ENCODE measurements at regions not wholly inside any gene's neighbourhood (a gene's known extent, or its start where the extent isn't known, plus 50 kb on each side); places are given as distances from the start of the nearest gene placed in this dataset.

DNA sequence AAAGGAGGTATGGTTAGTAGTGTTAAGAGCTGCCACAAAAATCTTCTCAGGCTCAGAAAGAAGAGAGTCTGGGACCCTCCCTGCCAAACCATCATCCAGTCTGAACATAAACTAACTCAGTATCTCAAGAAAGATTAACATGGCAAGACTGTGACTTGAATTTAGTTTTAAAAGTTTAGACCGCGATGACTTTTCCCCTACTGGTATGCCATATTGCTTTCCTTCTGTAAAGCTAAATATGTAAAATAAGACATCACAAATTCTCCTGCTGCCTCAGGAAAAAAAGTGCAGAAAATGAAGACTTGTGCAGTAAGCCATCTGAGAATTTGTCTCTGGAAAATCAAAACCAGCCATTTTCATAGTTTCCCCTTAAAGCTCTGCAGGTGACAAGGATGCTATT is 85.2 kb upstream of the STARD4 start (continued):
- TF ChIP-seq, protein P1, sequence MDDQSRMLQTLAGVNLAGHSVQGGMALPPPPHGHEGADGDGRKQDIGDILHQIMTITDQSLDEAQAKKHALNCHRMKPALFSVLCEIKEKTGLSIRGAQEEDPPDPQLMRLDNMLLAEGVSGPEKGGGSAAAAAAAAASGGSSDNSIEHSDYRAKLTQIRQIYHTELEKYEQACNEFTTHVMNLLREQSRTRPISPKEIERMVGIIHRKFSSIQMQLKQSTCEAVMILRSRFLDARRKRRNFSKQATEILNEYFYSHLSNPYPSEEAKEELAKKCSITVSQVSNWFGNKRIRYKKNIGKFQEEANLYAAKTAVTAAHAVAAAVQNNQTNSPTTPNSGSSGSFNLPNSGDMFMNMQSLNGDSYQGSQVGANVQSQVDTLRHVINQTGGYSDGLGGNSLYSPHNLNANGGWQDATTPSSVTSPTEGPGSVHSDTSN (CRISPR knock-in tag; IDR thresholded peaks at IDR 0.05; ENCODE audit: borderline replicate concordance), result no peak
- TF ChIP-seq ZNF282 (IDR thresholded peaks at IDR 0.05; ENCODE audit: partially characterized antibody), result no peak

DNA sequence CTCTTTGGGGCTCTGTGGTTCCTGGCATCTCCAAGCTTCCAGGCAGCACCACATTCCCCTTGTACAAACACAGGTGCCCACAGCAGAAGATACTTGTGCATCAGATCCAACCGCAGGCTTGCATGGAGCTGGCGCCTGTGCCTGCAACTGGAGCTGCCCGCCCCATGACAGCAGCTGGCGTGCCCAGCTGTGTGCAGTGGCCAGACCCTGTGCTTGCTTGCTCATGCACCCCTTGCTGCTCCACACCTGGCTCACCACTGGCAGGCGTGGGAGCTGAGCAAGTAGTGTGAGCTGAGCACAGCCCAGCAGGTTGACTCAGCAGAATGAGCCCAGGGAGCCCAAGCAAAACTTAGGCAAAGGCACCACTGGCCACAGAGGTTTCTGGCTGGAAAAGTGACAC is 84.4 kb upstream of the STARD4 start:
- no peak overlapping the region for H3K4me2 ChIP-seq (ENCODE audit: low read depth, low read length)
- no peak overlapping the region for H3K9ac ChIP-seq (ENCODE audit: insufficient read depth, low read depth, low read length)
- POLR2A ChIA-PET, result no interaction called here
- in situ Hi-C loops (cut with HindIII; ENCODE audit: extremely low pct_ligation_motif_present, low pct_unique_long_range_greater_than_20kb), result no loop called here
- no peaks in the 10 kb centered on the region for H3K36me3 ChIP-seq (replicated peaks in 1 of 2; ENCODE audit: control insufficient read depth in 1 of 2, insufficient read depth in 2 of 2, low read length in 2 of 2)
- H3K4me3 ChIP-seq (replicated peaks in 1 of 3; ENCODE audit: insufficient read depth in 1 of 3, low read depth in 2 of 3, low read length in 3 of 3), result no peak overlapping the region
- H4K20me1 ChIP-seq (ENCODE audit: insufficient read depth, low read length), result no peaks in the 10 kb centered on the region
- H3K27ac ChIP-seq (ENCODE audit: extremely low read length, insufficient read depth, low read length), result no peak overlapping the region
- WGBS (ENCODE audit: low lambda C conversion rate), result 0% methylated on average over 1 of the region's 5 CpGs
- FAIRE-seq (no peak), DNase-seq (ENCODE audit: low spot score) (no peak), ATAC-seq (no peak)
- H3K4me1 ChIP-seq (ENCODE audit: insufficient read depth, low read length), result no peaks in the 10 kb centered on the region
- CTCF ChIA-PET (ENCODE audit: low intra/inter-chr PET ratio, low total read pairs), result no interaction called here
- intact Hi-C loops (cut with micrococcal nuclease; ENCODE audit: unreplicated experiment), result no loop called here
- BruUV-seq (replicated peaks), result no TSS peak
- H3K9me3 ChIP-seq (ENCODE audit: low read length), result no peaks in the 10 kb centered on the region
- no peaks in the 10 kb centered on the region for H3K27me3 ChIP-seq (ENCODE audit: control insufficient read depth in 1 of 2, insufficient read depth in 2 of 2, low read length in 2 of 2)
- H3K79me2 ChIP-seq (ENCODE audit: insufficient read depth, low read length), result no peaks in the 10 kb centered on the region
- no peak overlapping the region for H2AFZ ChIP-seq (ENCODE audit: low read length)
- TF ChIP-seq, protein P2, sequence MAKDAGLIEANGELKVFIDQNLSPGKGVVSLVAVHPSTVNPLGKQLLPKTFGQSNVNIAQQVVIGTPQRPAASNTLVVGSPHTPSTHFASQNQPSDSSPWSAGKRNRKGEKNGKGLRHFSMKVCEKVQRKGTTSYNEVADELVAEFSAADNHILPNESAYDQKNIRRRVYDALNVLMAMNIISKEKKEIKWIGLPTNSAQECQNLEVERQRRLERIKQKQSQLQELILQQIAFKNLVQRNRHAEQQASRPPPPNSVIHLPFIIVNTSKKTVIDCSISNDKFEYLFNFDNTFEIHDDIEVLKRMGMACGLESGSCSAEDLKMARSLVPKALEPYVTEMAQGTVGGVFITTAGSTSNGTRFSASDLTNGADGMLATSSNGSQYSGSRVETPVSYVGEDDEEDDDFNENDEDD (CRISPR knock-in tag; IDR thresholded peaks at IDR 0.05; ENCODE audit: borderline replicate concordance), result no peak
- TF ChIP-seq ZNF674 (CRISPR knock-in tag; IDR thresholded peaks at IDR 0.05; ENCODE audit: low read depth) (no peak), ZBTB49 (CRISPR knock-in tag; IDR thresholded peaks at IDR 0.05; ENCODE audit: borderline replicate concordance) (no peak), ZNF12 (CRISPR knock-in tag; IDR thresholded peaks at IDR 0.05) (no peak), U2AF2 (IDR thresholded peaks at IDR 0.05; ENCODE audit: low read depth, low read length) (no peak), ZNF331 (CRISPR knock-in tag; IDR thresholded peaks at IDR 0.05) (no peak), NFIB (CRISPR knock-in tag; IDR thresholded peaks at IDR 0.05; ENCODE audit: borderline replicate concordance) (no peak), ZNF550 (CRISPR knock-in tag; IDR thresholded peaks at IDR 0.05; ENCODE audit: borderline replicate concordance) (no peak)
- TF ChIP-seq, protein P3, sequence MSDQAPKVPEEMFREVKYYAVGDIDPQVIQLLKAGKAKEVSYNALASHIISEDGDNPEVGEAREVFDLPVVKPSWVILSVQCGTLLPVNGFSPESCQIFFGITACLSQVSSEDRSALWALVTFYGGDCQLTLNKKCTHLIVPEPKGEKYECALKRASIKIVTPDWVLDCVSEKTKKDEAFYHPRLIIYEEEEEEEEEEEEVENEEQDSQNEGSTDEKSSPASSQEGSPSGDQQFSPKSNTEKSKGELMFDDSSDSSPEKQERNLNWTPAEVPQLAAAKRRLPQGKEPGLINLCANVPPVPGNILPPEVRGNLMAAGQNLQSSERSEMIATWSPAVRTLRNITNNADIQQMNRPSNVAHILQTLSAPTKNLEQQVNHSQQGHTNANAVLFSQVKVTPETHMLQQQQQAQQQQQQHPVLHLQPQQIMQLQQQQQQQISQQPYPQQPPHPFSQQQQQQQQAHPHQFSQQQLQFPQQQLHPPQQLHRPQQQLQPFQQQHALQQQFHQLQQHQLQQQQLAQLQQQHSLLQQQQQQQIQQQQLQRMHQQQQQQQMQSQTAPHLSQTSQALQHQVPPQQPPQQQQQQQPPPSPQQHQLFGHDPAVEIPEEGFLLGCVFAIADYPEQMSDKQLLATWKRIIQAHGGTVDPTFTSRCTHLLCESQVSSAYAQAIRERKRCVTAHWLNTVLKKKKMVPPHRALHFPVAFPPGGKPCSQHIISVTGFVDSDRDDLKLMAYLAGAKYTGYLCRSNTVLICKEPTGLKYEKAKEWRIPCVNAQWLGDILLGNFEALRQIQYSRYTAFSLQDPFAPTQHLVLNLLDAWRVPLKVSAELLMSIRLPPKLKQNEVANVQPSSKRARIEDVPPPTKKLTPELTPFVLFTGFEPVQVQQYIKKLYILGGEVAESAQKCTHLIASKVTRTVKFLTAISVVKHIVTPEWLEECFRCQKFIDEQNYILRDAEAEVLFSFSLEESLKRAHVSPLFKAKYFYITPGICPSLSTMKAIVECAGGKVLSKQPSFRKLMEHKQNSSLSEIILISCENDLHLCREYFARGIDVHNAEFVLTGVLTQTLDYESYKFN (CRISPR knock-in tag; conservative IDR thresholded peaks at IDR 0.05), result no peak
- TF ChIP-seq, protein P4, sequence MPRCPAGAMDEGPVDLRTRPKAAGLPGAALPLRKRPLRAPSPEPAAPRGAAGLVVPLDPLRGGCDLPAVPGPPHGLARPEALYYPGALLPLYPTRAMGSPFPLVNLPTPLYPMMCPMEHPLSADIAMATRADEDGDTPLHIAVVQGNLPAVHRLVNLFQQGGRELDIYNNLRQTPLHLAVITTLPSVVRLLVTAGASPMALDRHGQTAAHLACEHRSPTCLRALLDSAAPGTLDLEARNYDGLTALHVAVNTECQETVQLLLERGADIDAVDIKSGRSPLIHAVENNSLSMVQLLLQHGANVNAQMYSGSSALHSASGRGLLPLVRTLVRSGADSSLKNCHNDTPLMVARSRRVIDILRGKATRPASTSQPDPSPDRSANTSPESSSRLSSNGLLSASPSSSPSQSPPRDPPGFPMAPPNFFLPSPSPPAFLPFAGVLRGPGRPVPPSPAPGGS (CRISPR knock-in tag; IDR thresholded peaks at IDR 0.05), result no peak
